DOHH2 (cell line): ENCODE measurements at regions not wholly inside any gene's neighbourhood (a gene's known extent, or its start where the extent isn't known, plus 50 kb on each side); places are given as distances from the start of the nearest gene placed in this dataset.

ENCODE experiments used
- EZH2phosphoT487 ChIP-seq: fragments of 200-600 bp; sonication (generic); IDR thresholded peaks from 2 replicates; pipeline ENCODE4 v1.6.1; 2017; ENCODE audit warnings: borderline replicate concordance, mild to moderate bottlenecking, antibody characterized with exemption, low read length, moderate library complexity, mixed read lengths
- TF ChIP-seq, protein P1 (sequence below): fragments of 200-600 bp; sonication (generic); IDR thresholded peaks from one replicate; pipeline ENCODE4 v1.5.1; 2014; ENCODE audit warnings: antibody characterized with exemption, mild to moderate bottlenecking, low read depth, low read length; ENCODE audit not compliant: poor library complexity, severe bottlenecking

DNA sequence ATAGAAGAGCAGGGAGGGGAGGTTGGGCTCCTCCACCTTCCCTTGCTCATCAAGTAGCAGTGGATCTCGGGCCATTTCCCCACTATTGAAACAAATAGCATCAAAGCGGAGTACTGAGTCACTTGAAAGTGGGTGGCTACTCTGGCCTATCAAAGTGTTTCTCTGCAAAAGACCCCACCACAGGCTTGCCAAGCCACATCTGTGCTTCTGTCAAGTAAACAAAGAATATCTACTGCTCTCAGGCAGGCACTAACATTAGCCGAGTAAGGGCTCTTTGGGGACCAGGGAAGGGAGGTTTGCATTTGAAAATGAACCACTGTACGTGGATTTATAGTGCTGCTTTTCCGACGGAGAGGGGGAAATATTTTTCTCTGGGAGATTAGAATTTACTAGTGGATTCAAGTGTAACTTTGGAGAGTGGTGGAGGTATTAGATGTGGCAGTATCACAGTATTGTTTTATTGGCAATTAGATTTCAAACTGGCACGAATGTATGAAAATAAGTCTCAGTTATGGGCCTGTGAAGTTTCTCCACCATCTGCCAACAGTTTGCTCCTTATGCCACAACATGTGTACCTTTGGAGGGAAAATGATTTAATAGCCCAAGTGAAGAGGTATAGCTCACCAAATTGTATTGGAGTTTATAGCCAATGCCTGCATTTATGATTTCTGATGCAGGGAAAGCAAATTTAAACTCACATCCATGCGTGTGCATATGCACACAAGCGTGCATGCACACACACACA, 97.5 kb downstream of the RPS24 start:
- TF ChIP-seq, protein P1, sequence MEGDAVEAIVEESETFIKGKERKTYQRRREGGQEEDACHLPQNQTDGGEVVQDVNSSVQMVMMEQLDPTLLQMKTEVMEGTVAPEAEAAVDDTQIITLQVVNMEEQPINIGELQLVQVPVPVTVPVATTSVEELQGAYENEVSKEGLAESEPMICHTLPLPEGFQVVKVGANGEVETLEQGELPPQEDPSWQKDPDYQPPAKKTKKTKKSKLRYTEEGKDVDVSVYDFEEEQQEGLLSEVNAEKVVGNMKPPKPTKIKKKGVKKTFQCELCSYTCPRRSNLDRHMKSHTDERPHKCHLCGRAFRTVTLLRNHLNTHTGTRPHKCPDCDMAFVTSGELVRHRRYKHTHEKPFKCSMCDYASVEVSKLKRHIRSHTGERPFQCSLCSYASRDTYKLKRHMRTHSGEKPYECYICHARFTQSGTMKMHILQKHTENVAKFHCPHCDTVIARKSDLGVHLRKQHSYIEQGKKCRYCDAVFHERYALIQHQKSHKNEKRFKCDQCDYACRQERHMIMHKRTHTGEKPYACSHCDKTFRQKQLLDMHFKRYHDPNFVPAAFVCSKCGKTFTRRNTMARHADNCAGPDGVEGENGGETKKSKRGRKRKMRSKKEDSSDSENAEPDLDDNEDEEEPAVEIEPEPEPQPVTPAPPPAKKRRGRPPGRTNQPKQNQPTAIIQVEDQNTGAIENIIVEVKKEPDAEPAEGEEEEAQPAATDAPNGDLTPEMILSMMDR = no peak
- TF ChIP-seq EZH2phosphoT487 = no peak
